Cardiac muscle cell (in vitro differentiated cells and primary cell): ENCODE measurements at regions not wholly inside any gene's neighbourhood (a gene's known extent, or its start where the extent isn't known, plus 50 kb on each side); places are given as distances from the start of the nearest gene placed in this dataset.
"Not testable (repeated sequence)": the region's sequence is repeated elsewhere in the genome, so short reads cannot be mapped to it uniquely, and the experiment has no call there.

Experiments used
- DNase-seq, 2 donors: peaks; one replicate each; pipeline versions ENCODE4 v3.0.0 to v3.0.0-alpha.2; 2010 to 2017; ENCODE audit warnings: low read depth in 1 of 2, low spot score in 1 of 2
- H3K27ac ChIP-seq: fragments of 200-600 bp; sonication (generic); 2 replicates; pipeline ENCODE4 v1.5.1; 2016
- H3K27me3 ChIP-seq: fragments of 200-600 bp; sonication (generic); 2 replicates; pipeline ENCODE4 v1.6.0; 2016; ENCODE audit warnings: control low read depth
- H3K36me3 ChIP-seq: fragments of 200-600 bp; sonication (generic); 2 replicates; pipeline ENCODE4 v1.5.1; 2016; ENCODE audit warnings: control low read depth
- H3K4me1 ChIP-seq: fragments of 200-600 bp; sonication (generic); 2 replicates; pipeline ENCODE4 v1.8.1; 2017; ENCODE audit warnings: low read depth, mild to moderate bottlenecking, mixed run types
- H3K4me3 ChIP-seq: fragments of 200-600 bp; sonication (generic); 2 replicates; pipeline ENCODE4 v1.5.1; 2016; ENCODE audit warnings: mild to moderate bottlenecking
- H3K9me3 ChIP-seq: fragments of 200-600 bp; sonication (generic); 2 replicates; pipeline ENCODE4 v1.5.1; 2017; ENCODE audit warnings: low read depth, mild to moderate bottlenecking, control low read depth
- TF ChIP-seq, protein P1 (sequence below): IDR thresholded peaks from 2 replicates; pipeline ENCODE4 v1.5.1; 2012; ENCODE audit warnings: low read depth, mild to moderate bottlenecking, low read length

DNA sequence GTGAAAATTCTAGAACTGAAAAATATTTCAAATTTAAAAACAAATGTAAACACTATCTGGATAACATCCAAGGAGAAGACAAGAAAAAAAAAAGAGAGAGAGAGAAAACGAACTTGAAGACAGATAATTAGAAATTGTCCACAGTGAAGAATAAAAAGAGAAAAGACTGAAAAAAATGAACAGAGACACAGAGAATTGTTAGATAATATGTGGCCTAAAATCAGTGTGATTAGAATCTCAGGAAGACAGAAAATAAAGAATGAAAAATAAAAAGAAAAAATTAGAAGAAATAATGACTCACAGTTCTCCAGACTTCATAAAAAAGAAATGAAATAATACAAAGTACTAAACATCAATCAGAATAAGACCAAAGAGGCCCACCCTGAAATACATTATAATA, 1209.3 kb downstream of the FSCB start:
- no peak for DNase-seq
- Histone ChIP-seq H3K36me3 (no peaks in the 10 kb centered on the region), H3K27ac (no peak overlapping the region), H3K9me3 (no peaks in the 10 kb centered on the region), H3K27me3 (no peaks in the 10 kb centered on the region), H3K4me1 (no peaks in the 10 kb centered on the region), H3K4me3 (no peak overlapping the region)
- TF ChIP-seq, protein P1, sequence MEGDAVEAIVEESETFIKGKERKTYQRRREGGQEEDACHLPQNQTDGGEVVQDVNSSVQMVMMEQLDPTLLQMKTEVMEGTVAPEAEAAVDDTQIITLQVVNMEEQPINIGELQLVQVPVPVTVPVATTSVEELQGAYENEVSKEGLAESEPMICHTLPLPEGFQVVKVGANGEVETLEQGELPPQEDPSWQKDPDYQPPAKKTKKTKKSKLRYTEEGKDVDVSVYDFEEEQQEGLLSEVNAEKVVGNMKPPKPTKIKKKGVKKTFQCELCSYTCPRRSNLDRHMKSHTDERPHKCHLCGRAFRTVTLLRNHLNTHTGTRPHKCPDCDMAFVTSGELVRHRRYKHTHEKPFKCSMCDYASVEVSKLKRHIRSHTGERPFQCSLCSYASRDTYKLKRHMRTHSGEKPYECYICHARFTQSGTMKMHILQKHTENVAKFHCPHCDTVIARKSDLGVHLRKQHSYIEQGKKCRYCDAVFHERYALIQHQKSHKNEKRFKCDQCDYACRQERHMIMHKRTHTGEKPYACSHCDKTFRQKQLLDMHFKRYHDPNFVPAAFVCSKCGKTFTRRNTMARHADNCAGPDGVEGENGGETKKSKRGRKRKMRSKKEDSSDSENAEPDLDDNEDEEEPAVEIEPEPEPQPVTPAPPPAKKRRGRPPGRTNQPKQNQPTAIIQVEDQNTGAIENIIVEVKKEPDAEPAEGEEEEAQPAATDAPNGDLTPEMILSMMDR: no peak

DNA sequence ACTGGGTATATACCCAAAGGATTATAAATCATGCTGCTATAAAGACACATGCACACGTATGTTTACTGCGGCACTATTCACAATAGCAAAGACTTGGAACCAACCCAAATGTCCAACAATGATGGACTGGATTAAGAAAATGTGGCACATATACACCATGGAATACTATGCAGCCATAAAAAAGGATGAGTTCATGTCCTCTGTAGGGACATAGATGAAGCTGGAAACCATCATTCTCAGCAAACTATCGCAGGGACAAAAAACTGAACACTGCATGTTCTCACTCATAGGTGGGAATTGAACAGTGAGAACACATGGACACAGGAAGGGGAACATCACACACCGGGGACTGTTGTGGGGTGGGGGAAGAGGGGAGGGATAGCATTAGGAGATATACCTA, 1211.0 kb downstream of the FSCB start:
- not testable (repeated sequence) for H3K27me3 ChIP-seq, H3K4me3 ChIP-seq, H3K4me1 ChIP-seq, DNase-seq, H3K9me3 ChIP-seq, H3K36me3 ChIP-seq, H3K27ac ChIP-seq

DNA sequence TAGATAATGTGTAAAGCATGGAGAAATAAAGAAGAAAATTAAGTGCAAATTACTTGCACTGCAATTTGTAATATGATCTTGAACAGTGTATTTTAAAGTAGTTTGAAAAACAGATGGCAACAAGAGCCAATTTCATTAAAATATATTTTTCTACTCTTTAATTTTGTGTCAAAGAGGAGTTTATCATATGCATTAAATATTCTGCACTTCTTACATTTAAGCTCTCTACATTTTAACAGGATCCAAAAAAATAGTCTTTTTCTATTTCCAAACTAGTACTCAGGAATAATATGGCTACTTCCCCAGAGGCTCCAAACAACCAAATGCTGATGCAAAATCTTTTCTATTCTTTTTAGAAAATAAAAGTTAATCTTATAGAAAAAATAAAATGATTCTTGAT, 1221.5 kb downstream of the FSCB start:
- Histone ChIP-seq H3K36me3 (no peaks in the 10 kb centered on the region), H3K9me3 (no peaks in the 10 kb centered on the region), H3K4me1 (no peaks in the 10 kb centered on the region), H3K27ac (no peak overlapping the region), H3K27me3 (no peaks in the 10 kb centered on the region), H3K4me3 (no peak overlapping the region)
- TF ChIP-seq, protein P1: no peak
- DNase-seq: no peak

DNA sequence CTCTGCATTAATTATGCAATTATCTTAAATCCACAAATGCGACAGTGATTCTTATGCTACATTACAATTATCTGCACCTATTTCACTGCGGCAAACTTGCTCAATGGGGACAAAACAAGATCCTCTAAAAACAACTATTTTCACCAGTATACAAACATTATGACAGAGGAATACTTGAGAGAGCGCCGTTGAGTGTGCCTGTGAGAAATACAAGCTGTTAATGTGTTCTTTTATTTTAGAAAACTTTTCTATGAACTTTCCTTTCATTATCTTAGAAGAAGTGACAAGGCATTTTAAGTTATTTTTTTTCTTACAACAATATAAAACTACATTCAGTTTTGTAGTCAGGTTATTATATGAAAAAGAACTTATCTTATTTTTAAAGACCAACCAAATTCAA, 1247.0 kb downstream of the FSCB start:
- H3K9me3 ChIP-seq: no peaks in the 10 kb centered on the region
- TF ChIP-seq, protein P1: no peak
- no peak overlapping the region for H3K27ac ChIP-seq
- H3K4me3 ChIP-seq: no peak overlapping the region
- DNase-seq: no peak
- no peaks in the 10 kb centered on the region for H3K27me3 ChIP-seq
- no peaks in the 10 kb centered on the region for H3K4me1 ChIP-seq
- no peaks in the 10 kb centered on the region for H3K36me3 ChIP-seq

DNA sequence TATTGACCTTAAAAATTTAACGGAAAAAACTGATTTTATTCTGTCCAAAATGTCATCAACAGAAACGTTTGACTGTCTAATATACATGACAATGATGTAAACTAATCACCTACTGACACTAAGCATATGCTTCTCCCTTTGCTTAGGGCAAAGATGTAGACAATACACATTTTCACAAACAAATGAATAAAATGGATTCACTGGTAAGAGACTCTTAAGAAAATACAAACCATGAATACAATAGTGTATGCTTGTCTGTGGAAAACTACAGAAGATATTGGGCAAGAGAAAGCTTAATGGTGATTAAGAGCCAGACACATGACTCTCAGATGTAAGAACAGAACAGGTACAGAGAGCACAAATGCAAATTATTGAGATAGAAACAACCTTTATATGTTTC, 1248.7 kb downstream of the FSCB start:
- DNase-seq: no peak
- Histone ChIP-seq H3K36me3 (no peaks in the 10 kb centered on the region), H3K9me3 (no peaks in the 10 kb centered on the region), H3K27me3 (no peaks in the 10 kb centered on the region), H3K4me3 (no peak overlapping the region), H3K4me1 (no peaks in the 10 kb centered on the region), H3K27ac (no peak overlapping the region)
- TF ChIP-seq, protein P1: no peak

DNA sequence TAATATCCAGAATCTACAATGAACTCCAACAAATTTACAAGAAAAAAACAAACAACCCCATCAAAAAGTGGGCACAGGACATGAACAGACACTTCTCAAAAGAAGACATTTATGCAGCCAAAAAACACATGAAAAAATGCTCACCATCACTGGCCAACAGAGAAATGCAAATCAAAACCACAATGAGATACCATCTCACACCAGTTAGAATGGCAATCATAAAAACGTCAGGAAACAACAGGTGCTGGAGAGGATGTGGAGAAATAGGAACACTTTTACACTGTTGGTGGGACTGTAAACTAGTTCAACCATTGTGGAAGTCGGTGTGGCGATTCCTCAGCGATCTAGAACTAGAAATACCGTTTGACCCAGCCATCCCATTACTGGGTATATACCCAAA, 1250.1 kb downstream of the FSCB start:
- not testable (repeated sequence) for H3K36me3 ChIP-seq, DNase-seq, H3K4me1 ChIP-seq, H3K27ac ChIP-seq, H3K9me3 ChIP-seq, H3K27me3 ChIP-seq, H3K4me3 ChIP-seq

DNA sequence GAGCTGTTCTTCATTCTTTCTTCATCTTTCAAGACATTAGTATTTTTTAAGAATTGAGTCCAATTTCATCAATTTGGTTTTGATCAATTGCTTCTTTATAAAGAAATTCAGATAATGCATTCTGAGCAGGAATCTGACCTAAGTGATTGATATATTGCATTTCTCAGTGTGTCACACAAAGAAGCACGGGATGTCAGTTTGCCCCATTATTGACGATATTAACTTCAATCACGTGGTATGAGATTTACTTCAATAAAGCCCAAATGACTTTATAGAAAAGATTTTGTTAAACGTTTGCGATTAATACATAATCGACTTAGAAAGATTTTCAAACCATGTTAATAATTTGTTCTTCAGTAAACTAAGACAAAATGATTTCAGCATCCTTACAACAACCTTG, 1254.2 kb downstream of the FSCB start:
- Histone ChIP-seq H3K4me1 (no peaks in the 10 kb centered on the region), H3K4me3 (no peak overlapping the region), H3K9me3 (no peaks in the 10 kb centered on the region), H3K36me3 (no peaks in the 10 kb centered on the region), H3K27me3 (no peaks in the 10 kb centered on the region), H3K27ac (no peak overlapping the region)
- DNase-seq: no peak
- TF ChIP-seq, protein P1: no peak
